ENCODE measurements at regions not wholly inside any gene's neighbourhood (a gene's known extent, or its start where the extent isn't known, plus 50 kb on each side); places are given as distances from the start of the nearest gene placed in this dataset.

- TF ChIP-seq, protein P1, sequence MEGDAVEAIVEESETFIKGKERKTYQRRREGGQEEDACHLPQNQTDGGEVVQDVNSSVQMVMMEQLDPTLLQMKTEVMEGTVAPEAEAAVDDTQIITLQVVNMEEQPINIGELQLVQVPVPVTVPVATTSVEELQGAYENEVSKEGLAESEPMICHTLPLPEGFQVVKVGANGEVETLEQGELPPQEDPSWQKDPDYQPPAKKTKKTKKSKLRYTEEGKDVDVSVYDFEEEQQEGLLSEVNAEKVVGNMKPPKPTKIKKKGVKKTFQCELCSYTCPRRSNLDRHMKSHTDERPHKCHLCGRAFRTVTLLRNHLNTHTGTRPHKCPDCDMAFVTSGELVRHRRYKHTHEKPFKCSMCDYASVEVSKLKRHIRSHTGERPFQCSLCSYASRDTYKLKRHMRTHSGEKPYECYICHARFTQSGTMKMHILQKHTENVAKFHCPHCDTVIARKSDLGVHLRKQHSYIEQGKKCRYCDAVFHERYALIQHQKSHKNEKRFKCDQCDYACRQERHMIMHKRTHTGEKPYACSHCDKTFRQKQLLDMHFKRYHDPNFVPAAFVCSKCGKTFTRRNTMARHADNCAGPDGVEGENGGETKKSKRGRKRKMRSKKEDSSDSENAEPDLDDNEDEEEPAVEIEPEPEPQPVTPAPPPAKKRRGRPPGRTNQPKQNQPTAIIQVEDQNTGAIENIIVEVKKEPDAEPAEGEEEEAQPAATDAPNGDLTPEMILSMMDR (IDR thresholded peaks at IDR 0.05 in 2 of 3, conservative IDR thresholded peaks at IDR 0.05 in 1 of 3; ENCODE audit: insufficient read depth in 2 of 3, low read depth in 1 of 3, low read length in 3 of 3) = no peak
- no peak for TF ChIP-seq ZNF644 (tag; IDR thresholded peaks at IDR 0.05; ENCODE audit: low read depth)
These were observed 201.3 kb upstream of the IGF1R start for GRCh38 chr15:98447069-98447468.
